Uterus (tissue), 3 donors: ENCODE measurements at regions not wholly inside any gene's neighbourhood (a gene's known extent, or its start where the extent isn't known, plus 50 kb on each side); places are given as distances from the start of the nearest gene placed in this dataset.
"Not testable (repeated sequence)": the region's sequence is repeated elsewhere in the genome, so short reads cannot be mapped to it uniquely, and the experiment has no call there.

Experiments used
- DNase-seq, 2 donors: peaks; one replicate each; pipeline ENCODE4 v3.0.0-alpha.2; 2019 to 2020
- H3K27ac ChIP-seq, 2 donors: fragments of 200-600 bp; sonication (generic); 1 replicate in 1 of 2; 2 replicates in 1 of 2; pipeline ENCODE4 v1.5.1; 2016 to 2018
- H3K27me3 ChIP-seq, 2 donors: fragments of 200-600 bp; sonication (generic); one replicate each; pipeline ENCODE4 v1.5.1; 2018 to 2019; ENCODE audit warnings: control low read depth in 1 of 2
- H3K36me3 ChIP-seq, 2 donors: fragments of 200-600 bp; sonication (generic); one replicate each; pipeline ENCODE4 v1.5.1; 2019; ENCODE audit warnings: control low read depth in 1 of 2
- H3K4me1 ChIP-seq, 2 donors: fragments of 200-600 bp; sonication (generic); one replicate each; pipeline ENCODE4 v1.5.1; 2018 to 2019; ENCODE audit warnings: control low read depth in 1 of 2
- H3K4me3 ChIP-seq, 2 donors: fragments of 200-600 bp; sonication (generic); 1 replicate in 1 of 2; 2 replicates in 1 of 2; pipeline ENCODE4 v1.5.1; 2018 to 2019; ENCODE audit warnings: mild to moderate bottlenecking in 1 of 2
- H3K9me3 ChIP-seq, 2 donors: fragments of 200-600 bp; sonication (generic); one replicate each; pipeline ENCODE4 v1.5.1; 2019; ENCODE audit warnings: control low read depth in 1 of 2
- POLR2A ChIP-seq, 2 donors: fragments of 450-650 bp; IDR thresholded peaks; one replicate each; pipeline ENCODE4 v1.6.1; 2016; ENCODE audit warnings: antibody characterized with exemption in 2 of 2, mild to moderate bottlenecking in 1 of 2, moderate library complexity in 1 of 2
- intact Hi-C: fragments of 100-400 bp; cut with DNase I; formaldehyde crosslinking; loops from one replicate; pipeline ENCODE4 v1.15.1; 2023; ENCODE audit warnings: low total_unique reads
- TF ChIP-seq, protein P1 (sequence below), 4 experiments: fragments of 200-600 bp in 2 of 4; fragments of 450-650 bp in 2 of 4; sonication (generic) in 2 of 4; IDR thresholded peaks; one replicate each; pipeline ENCODE4 v1.5.1; 2016 to 2019; ENCODE audit warnings: antibody characterized with exemption in 4 of 4, mild to moderate bottlenecking in 2 of 4, moderate library complexity in 1 of 4
- donor health status: DM: yes; HTN: yes; CAD: no.

GRCh38 chr1:38733761-38734160, 125.8 kb downstream of the RRAGC start:
- no peak overlapping the region for H3K27ac ChIP-seq
- no peaks in the 10 kb centered on the region for H3K36me3 ChIP-seq
- no peak overlapping the region for H3K4me3 ChIP-seq
- H3K4me1 ChIP-seq, result no peaks in the 10 kb centered on the region
- no peak for DNase-seq
- no peaks in the 10 kb centered on the region for H3K9me3 ChIP-seq
- TF ChIP-seq POLR2A (IDR thresholded peaks at IDR 0.05), result no peak
- TF ChIP-seq, protein P1, sequence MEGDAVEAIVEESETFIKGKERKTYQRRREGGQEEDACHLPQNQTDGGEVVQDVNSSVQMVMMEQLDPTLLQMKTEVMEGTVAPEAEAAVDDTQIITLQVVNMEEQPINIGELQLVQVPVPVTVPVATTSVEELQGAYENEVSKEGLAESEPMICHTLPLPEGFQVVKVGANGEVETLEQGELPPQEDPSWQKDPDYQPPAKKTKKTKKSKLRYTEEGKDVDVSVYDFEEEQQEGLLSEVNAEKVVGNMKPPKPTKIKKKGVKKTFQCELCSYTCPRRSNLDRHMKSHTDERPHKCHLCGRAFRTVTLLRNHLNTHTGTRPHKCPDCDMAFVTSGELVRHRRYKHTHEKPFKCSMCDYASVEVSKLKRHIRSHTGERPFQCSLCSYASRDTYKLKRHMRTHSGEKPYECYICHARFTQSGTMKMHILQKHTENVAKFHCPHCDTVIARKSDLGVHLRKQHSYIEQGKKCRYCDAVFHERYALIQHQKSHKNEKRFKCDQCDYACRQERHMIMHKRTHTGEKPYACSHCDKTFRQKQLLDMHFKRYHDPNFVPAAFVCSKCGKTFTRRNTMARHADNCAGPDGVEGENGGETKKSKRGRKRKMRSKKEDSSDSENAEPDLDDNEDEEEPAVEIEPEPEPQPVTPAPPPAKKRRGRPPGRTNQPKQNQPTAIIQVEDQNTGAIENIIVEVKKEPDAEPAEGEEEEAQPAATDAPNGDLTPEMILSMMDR (IDR thresholded peaks at IDR 0.05), result no peak
- H3K27me3 ChIP-seq, result no peaks in the 10 kb centered on the region
- intact Hi-C loops, result no loop called here

- Histone ChIP-seq H3K4me1 (no peaks in the 10 kb centered on the region), H3K27me3 (no peaks in the 10 kb centered on the region), H3K27ac (no peak overlapping the region), H3K9me3 (no peaks in the 10 kb centered on the region), H3K4me3 (no peak overlapping the region), H3K36me3 (no peaks in the 10 kb centered on the region)
- no peak for DNase-seq
- TF ChIP-seq, protein P1 (IDR thresholded peaks at IDR 0.05), result no peak
- no peak for TF ChIP-seq POLR2A (IDR thresholded peaks at IDR 0.05)
- intact Hi-C loops, result no loop called here
Measured at GRCh38 chr1:38730511-38731397, 128.8 kb downstream of the RRAGC start.

DNA sequence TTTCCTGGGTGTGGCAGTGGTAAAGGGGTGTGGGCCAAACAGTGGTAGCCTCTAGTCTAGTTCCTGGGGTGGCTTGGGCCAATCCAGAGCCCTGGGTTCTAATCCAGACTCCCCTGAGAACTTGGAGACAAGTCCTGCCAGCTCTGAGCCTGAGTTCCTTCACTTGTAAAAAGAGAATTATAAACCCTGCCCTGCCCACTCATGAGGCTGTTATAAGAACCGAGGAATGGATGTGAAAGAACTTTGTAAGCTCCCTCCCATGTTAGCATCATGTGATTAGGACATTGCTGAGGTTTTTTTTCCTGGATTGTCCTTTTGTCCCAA, 131.0 kb downstream of the RRAGC start:
- no peak overlapping the region for H3K27ac ChIP-seq
- H3K36me3 ChIP-seq, result no peaks in the 10 kb centered on the region
- intact Hi-C loops, result no loop called here
- peaks cover 0 to 4% of the 10 kb centered on the region in 2 donors for H3K4me1 ChIP-seq
- H3K9me3 ChIP-seq, result no peaks in the 10 kb centered on the region
- no peak overlapping the region for H3K4me3 ChIP-seq
- DNase-seq, result no peak
- H3K27me3 ChIP-seq, result no peaks in the 10 kb centered on the region
- TF ChIP-seq POLR2A (IDR thresholded peaks at IDR 0.05), result no peak
- TF ChIP-seq, protein P1 (IDR thresholded peaks at IDR 0.05), result no peak

- no peak overlapping the region for H3K27ac ChIP-seq
Measured at GRCh38 chr1:38727684-38728584, 131.6 kb downstream of the RRAGC start.

DNA sequence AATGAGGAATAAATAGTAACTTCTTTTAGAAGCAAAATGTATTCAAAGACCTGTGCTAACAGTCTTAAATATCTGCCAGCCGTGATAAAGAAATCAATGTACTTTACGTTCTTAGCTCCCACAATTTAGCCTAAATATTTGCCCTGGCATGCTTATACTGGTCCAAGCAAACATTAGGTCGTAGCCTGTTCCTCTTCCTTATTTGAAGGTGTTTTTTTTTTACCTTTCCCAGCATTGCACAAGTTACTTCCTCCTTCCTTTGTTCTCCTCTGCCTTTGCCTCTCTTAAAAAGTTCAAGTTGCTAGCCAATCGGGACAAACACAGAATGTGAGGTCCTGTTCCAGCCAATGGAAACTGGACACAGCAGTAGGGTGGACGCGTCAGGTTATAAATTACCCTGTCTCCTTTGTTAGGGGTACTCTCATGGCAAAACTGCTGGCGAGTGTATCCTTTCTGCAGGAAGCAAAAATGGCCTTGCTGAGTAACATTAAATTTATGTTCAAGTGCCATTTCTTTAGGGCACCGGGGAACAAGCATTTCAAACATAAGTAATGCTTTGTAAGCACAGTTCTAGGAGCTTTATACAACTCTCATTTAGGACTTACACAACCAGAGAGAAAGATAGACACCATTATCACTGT, 134.1 kb downstream of the RRAGC start:
- DNase-seq, H3K27ac ChIP-seq, H3K4me3 ChIP-seq, intact Hi-C loops, H3K9me3 ChIP-seq, H3K27me3 ChIP-seq, H3K36me3 ChIP-seq, H3K4me1 ChIP-seq: not testable (repeated sequence)

More at GRCh38 chr1:38727684-38728584, 131.6 kb downstream of the RRAGC start:
- H3K9me3 ChIP-seq, result no peaks in the 10 kb centered on the region
- H3K4me1 ChIP-seq, result peaks cover 0 to 4% of the 10 kb centered on the region in 2 donors
- H3K4me3 ChIP-seq, result no peak overlapping the region
- no peaks in the 10 kb centered on the region for H3K27me3 ChIP-seq
- peak; percentile 59 to 69 for DNase-seq
- intact Hi-C loops, result no loop called here
- no peak for TF ChIP-seq POLR2A (IDR thresholded peaks at IDR 0.05)
- no peaks in the 10 kb centered on the region for H3K36me3 ChIP-seq
